Hepatocyte (in vitro differentiated cells): ENCODE measurements at regions not wholly inside any gene's neighbourhood (a gene's known extent, or its start where the extent isn't known, plus 50 kb on each side); places are given as distances from the start of the nearest gene placed in this dataset.

ENCODE experiments used
- CTCF ChIP-seq: fragments of 200-600 bp; sonication (generic); IDR thresholded peaks from 2 replicates; pipeline ENCODE4 v1.5.1; 2016; ENCODE audit warnings: antibody characterized with exemption, mild to moderate bottlenecking; ENCODE audit not compliant: poor library complexity
- EZH2 ChIP-seq: fragments of 200-600 bp; sonication (generic); IDR thresholded peaks from 2 replicates; pipeline ENCODE4 v1.6.1; 2016; ENCODE audit warnings: antibody characterized with exemption, mild to moderate bottlenecking, borderline replicate concordance

- TF ChIP-seq CTCF (no peak), EZH2 (no peak)
These were observed 264.0 kb upstream of the AGTR1 start for GRCh38 chr3:148433665-148434064.
